Suprapubic skin (tissue), 4 donors: ENCODE measurements at regions not wholly inside any gene's neighbourhood (a gene's known extent, or its start where the extent isn't known, plus 50 kb on each side); places are given as distances from the start of the nearest gene placed in this dataset.

ENCODE experiments used
- DNase-seq, 2 donors: peaks; one replicate each; pipeline ENCODE4 v3.0.0-alpha.2; 2019; ENCODE audit warnings: low spot score in 2 of 2
- H3K27ac ChIP-seq: fragments of 200-600 bp; sonication (generic); one replicate; pipeline ENCODE4 v1.5.1; 2019
- H3K27me3 ChIP-seq: fragments of 200-600 bp; sonication (generic); one replicate; pipeline ENCODE4 v1.5.1; 2019
- H3K36me3 ChIP-seq: fragments of 200-600 bp; sonication (generic); one replicate; pipeline ENCODE4 v1.5.1; 2019
- H3K4me1 ChIP-seq: fragments of 200-600 bp; sonication (generic); one replicate; pipeline ENCODE4 v1.5.1; 2019
- H3K4me3 ChIP-seq: fragments of 200-600 bp; sonication (generic); one replicate; pipeline ENCODE4 v1.5.1; 2019; ENCODE audit warnings: mild to moderate bottlenecking
- H3K9me3 ChIP-seq: fragments of 200-600 bp; sonication (generic); one replicate; pipeline ENCODE4 v1.5.1; 2019
- CTCF ChIP-seq, 2 donors: fragments of 200-600 bp in 1 of 2; fragments of 450-650 bp in 1 of 2; sonication (generic) in 1 of 2; IDR thresholded peaks; one replicate each; pipeline ENCODE4 v1.5.1; 2016 to 2019; ENCODE audit warnings: antibody characterized with exemption in 2 of 2, mild to moderate bottlenecking in 1 of 2, moderate library complexity in 1 of 2
- EP300 ChIP-seq: sonication (generic); formaldehyde crosslinking; IDR thresholded peaks from one replicate; pipeline ENCODE4 v1.6.1; 2017; ENCODE audit warnings: antibody characterized with exemption
- POLR2A ChIP-seq, 2 donors: fragments of 450-650 bp; IDR thresholded peaks; one replicate each; pipeline ENCODE4 v1.6.1; 2017; ENCODE audit warnings: antibody characterized with exemption in 2 of 2, mild to moderate bottlenecking in 2 of 2, moderate library complexity in 2 of 2
- POLR2AphosphoS5 ChIP-seq, 3 donors: sonication (generic); formaldehyde crosslinking; IDR thresholded peaks; one replicate each; pipeline ENCODE4 v1.6.1; 2017; ENCODE audit warnings: antibody characterized with exemption in 3 of 3
- WGBS: methylation state at CpG from one replicate; pipeline ENCODE4 v1.1.5; 2018; 5-methylcytosine and 5-hydroxymethylcytosine counted together

DNA sequence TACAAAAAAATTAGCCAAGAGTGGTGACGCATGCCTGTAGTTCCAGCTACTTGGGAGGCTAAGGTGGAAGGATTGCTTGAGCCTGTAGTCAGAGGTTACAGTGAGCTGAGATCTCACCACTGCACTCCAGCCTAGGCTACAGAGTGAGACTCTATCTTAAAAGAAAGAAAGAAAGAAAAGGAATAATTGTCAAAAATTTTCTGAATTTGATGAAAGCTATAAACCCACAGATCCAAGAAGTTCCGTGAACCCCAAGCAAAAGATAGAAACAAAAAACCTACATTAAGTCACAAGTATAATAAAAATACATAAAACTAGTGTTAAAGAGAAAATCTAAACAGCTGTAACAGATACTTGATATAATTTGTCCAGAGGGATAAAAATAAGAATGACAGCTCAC, 60.1 kb upstream of the KMT2C start:
- H3K27ac ChIP-seq, result no peak overlapping the region
- no peak overlapping the region for H3K4me3 ChIP-seq
- no peaks in the 10 kb centered on the region for H3K9me3 ChIP-seq
- no peaks in the 10 kb centered on the region for H3K27me3 ChIP-seq
- no peak for DNase-seq
- H3K4me1 ChIP-seq, result no peaks in the 10 kb centered on the region
- WGBS, result 91% methylated on average over 2 of the region's 2 CpGs
- no peaks in the 10 kb centered on the region for H3K36me3 ChIP-seq
- no peak for TF ChIP-seq POLR2A (IDR thresholded peaks at IDR 0.05)
- no peak for TF ChIP-seq POLR2AphosphoS5 (IDR thresholded peaks at IDR 0.05)

GRCh38 chr7:152492952-152493351, 57.1 kb upstream of the KMT2C start:
- no peak for DNase-seq
- WGBS, result 88% methylated on average over 3 of the region's 3 CpGs
- H3K36me3 ChIP-seq, result no peaks in the 10 kb centered on the region
- no peak for TF ChIP-seq POLR2A (IDR thresholded peaks at IDR 0.05)
- TF ChIP-seq POLR2AphosphoS5 (IDR thresholded peaks at IDR 0.05), result no peak
- no peak for TF ChIP-seq EP300
- no peak for TF ChIP-seq CTCF (IDR thresholded peaks at IDR 0.05)
- H3K9me3 ChIP-seq, result no peaks in the 10 kb centered on the region
- H3K27me3 ChIP-seq, result no peaks in the 10 kb centered on the region
- H3K4me3 ChIP-seq, result no peak overlapping the region
- H3K4me1 ChIP-seq, result no peaks in the 10 kb centered on the region
- H3K27ac ChIP-seq, result no peak overlapping the region

DNA sequence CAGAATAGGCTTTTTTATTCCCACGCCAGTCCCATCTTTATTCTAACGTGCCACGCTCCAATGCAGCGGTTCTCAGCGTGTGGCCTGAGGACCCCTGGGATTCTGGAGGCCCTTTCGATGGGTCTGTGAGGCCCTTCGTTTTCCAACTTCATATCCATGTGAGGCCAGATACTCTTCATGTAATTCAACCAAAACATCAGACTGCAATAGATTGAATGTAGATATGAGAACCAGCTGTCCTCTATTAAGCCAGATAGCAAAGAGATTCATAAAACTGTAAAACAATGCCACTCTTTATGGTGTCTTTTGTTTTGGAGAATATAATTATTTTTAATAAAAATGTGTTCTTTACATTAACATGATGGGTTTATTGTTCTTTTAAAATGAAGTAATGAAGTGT, 53.2 kb upstream of the KMT2C start:
- TF ChIP-seq EP300, result no peak
- no peak for TF ChIP-seq POLR2A (IDR thresholded peaks at IDR 0.05)
- TF ChIP-seq CTCF (IDR thresholded peaks at IDR 0.05), result no peak
- TF ChIP-seq POLR2AphosphoS5 (IDR thresholded peaks at IDR 0.05), result no peak
- H3K36me3 ChIP-seq, result no peaks in the 10 kb centered on the region
- no peaks in the 10 kb centered on the region for H3K27me3 ChIP-seq
- no peak overlapping the region for H3K27ac ChIP-seq
- H3K4me3 ChIP-seq, result no peak overlapping the region
- no peaks in the 10 kb centered on the region for H3K4me1 ChIP-seq
- DNase-seq, result no peak
- H3K9me3 ChIP-seq, result no peaks in the 10 kb centered on the region
- 82% methylated on average over 7 of the region's 7 CpGs for WGBS

- DNase-seq, result no peak
- H3K36me3 ChIP-seq, result no peaks in the 10 kb centered on the region
- no peak overlapping the region for H3K27ac ChIP-seq
- H3K9me3 ChIP-seq, result no peaks in the 10 kb centered on the region
- no peaks in the 10 kb centered on the region for H3K27me3 ChIP-seq
- H3K4me3 ChIP-seq, result no peak overlapping the region
- no peak for TF ChIP-seq POLR2A (IDR thresholded peaks at IDR 0.05)
- no peak for TF ChIP-seq CTCF (IDR thresholded peaks at IDR 0.05)
- TF ChIP-seq EP300, result no peak
- no peak for TF ChIP-seq POLR2AphosphoS5 (IDR thresholded peaks at IDR 0.05)
- H3K4me1 ChIP-seq, result no peaks in the 10 kb centered on the region
Measured at GRCh38 chr7:152486968-152487367, 51.2 kb upstream of the KMT2C start.

GRCh38 chr7:152485826-152486225, 50.0 kb upstream of the KMT2C start:
- no peak overlapping the region for H3K27ac ChIP-seq
- H3K27me3 ChIP-seq, result no peaks in the 10 kb centered on the region
- TF ChIP-seq EP300, result no peak
- TF ChIP-seq POLR2AphosphoS5 (IDR thresholded peaks at IDR 0.05), result no peak
- no peak for TF ChIP-seq CTCF (IDR thresholded peaks at IDR 0.05)
- TF ChIP-seq POLR2A (IDR thresholded peaks at IDR 0.05), result no peak
- no peaks in the 10 kb centered on the region for H3K9me3 ChIP-seq
- no peak for DNase-seq
- H3K4me3 ChIP-seq, result no peak overlapping the region
- no peaks in the 10 kb centered on the region for H3K4me1 ChIP-seq
- WGBS, result 72% methylated on average over 4 of the region's 4 CpGs
- H3K36me3 ChIP-seq, result no peaks in the 10 kb centered on the region
